ENCODE measurements at regions not wholly inside any gene's neighbourhood (a gene's known extent, or its start where the extent isn't known, plus 50 kb on each side); places are given as distances from the start of the nearest gene placed in this dataset.

DNA sequence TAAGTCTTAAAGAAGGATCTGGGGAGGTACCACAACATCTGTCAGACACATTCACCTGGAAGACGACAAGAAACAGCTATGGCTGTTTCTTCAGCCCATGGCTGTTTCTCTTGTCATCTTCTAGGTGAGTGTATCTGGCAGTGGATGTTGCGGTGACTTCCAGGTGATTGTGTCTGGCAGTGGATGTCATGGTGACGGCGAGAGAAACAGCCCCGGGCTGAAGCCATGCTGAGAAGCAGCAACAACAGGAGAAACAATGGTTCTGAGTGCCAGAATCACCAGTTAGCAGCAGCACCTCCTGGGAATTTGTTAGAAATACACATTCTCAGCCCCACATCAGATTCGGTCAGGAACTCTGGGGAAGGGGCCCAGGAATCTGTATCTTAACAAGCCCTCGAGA, 68.6 kb upstream of the SYPL1 start:
- POLR2A ChIA-PET: no interaction called here
- H3K4me1 ChIP-seq (ENCODE audit: insufficient read depth, low read length): no peaks in the 10 kb centered on the region

DNA sequence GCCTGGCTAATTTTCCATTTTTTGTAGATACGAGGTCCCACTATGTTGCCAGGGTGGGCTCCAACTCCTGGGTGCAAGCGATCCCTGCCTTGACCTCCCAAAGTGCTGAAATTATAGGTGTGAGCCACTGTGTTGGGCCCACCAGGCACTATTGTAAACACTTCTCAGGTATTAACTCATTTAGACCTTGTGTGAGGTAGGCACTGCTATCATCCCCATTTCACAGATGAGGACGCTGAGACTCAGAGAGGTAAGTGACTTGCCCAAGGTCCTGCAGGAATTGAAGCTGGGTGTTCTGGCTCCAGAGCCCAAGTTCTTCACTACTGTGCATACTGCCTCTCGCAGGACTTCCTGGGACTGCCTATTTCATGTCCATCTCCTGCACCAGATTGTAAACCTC, 67.1 kb upstream of the SYPL1 start:
- H4K20me1 ChIP-seq (ENCODE audit: insufficient read depth, low read length): no peaks in the 10 kb centered on the region
- FAIRE-seq: no peak

More for the DNA sequence above, 68.6 kb upstream of the SYPL1 start:
- no peaks in the 10 kb centered on the region for H3K79me2 ChIP-seq (ENCODE audit: insufficient read depth, low read length)
- WGBS (ENCODE audit: low lambda C conversion rate): 61% methylated on average over 7 of the region's 7 CpGs
- no peak for ATAC-seq
- intact Hi-C loops (cut with micrococcal nuclease; ENCODE audit: unreplicated experiment): no loop called here
- H3K27me3 ChIP-seq (ENCODE audit: control insufficient read depth in 1 of 2, insufficient read depth in 2 of 2, low read length in 2 of 2): peaks cover 0 to 16% of the 10 kb centered on the region in 2 experiments; a peak in 4 of 5 replicates
- no peaks in the 10 kb centered on the region for H3K36me3 ChIP-seq (replicated peaks in 1 of 2; ENCODE audit: control insufficient read depth in 1 of 2, insufficient read depth in 2 of 2, low read length in 2 of 2)
- no peaks in the 10 kb centered on the region for H4K20me1 ChIP-seq (ENCODE audit: insufficient read depth, low read length)
- no peak overlapping the region for H3K4me2 ChIP-seq (ENCODE audit: low read depth, low read length)
- in situ Hi-C loops (cut with HindIII; ENCODE audit: extremely low pct_ligation_motif_present, low pct_unique_long_range_greater_than_20kb): no loop called here
- no peaks in the 10 kb centered on the region for H3K9me3 ChIP-seq (ENCODE audit: low read length)
- CTCF ChIA-PET (ENCODE audit: low intra/inter-chr PET ratio, low total read pairs): no interaction called here
- no peak overlapping the region for H3K27ac ChIP-seq (ENCODE audit: extremely low read length, insufficient read depth, low read length)
- TF ChIP-seq ZKSCAN5 (CRISPR knock-in tag; IDR thresholded peaks at IDR 0.05) (no peak), CCDC6 (CRISPR knock-in tag; IDR thresholded peaks at IDR 0.05) (no peak), BHLHE40 (IDR thresholded peaks at IDR 0.05; ENCODE audit: low read length) (no peak)
- TF ChIP-seq, protein P1, sequence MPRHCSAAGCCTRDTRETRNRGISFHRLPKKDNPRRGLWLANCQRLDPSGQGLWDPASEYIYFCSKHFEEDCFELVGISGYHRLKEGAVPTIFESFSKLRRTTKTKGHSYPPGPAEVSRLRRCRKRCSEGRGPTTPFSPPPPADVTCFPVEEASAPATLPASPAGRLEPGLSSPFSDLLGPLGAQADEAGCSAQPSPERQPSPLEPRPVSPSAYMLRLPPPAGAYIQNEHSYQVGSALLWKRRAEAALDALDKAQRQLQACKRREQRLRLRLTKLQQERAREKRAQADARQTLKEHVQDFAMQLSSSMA (CRISPR knock-in tag; IDR thresholded peaks at IDR 0.05): no peak
- H3K9ac ChIP-seq (ENCODE audit: insufficient read depth, low read depth, low read length): no peak overlapping the region
- no peak overlapping the region for H3K4me3 ChIP-seq (replicated peaks in 1 of 3; ENCODE audit: insufficient read depth in 1 of 3, low read depth in 2 of 3, low read length in 3 of 3)
- no peak overlapping the region for H2AFZ ChIP-seq (ENCODE audit: low read length)
- BruUV-seq (replicated peaks): no TSS peak
- no peak for FAIRE-seq
- DNase-seq (ENCODE audit: low spot score): no peak

More for the DNA sequence above, 67.1 kb upstream of the SYPL1 start:
- H2AFZ ChIP-seq (ENCODE audit: low read length): no peak overlapping the region
- no TSS peak for BruUV-seq (replicated peaks)
- peaks cover 0 to 20% of the 10 kb centered on the region in 2 experiments; a peak in 4 of 5 replicates for H3K27me3 ChIP-seq (ENCODE audit: control insufficient read depth in 1 of 2, insufficient read depth in 2 of 2, low read length in 2 of 2)
- TF ChIP-seq ZSCAN5A (CRISPR knock-in tag; IDR thresholded peaks at IDR 0.05; ENCODE audit: borderline replicate concordance) (no peak), ZNF629 (CRISPR knock-in tag; conservative IDR thresholded peaks at IDR 0.05) (peak; percentile 52)
- no peak overlapping the region for H3K27ac ChIP-seq (ENCODE audit: extremely low read length, insufficient read depth, low read length)
- 28% methylated on average over 3 of the region's 4 CpGs for WGBS (ENCODE audit: low lambda C conversion rate)
- H3K4me1 ChIP-seq (ENCODE audit: insufficient read depth, low read length): no peaks in the 10 kb centered on the region
- H3K36me3 ChIP-seq (replicated peaks in 1 of 2; ENCODE audit: control insufficient read depth in 1 of 2, insufficient read depth in 2 of 2, low read length in 2 of 2): no peaks in the 10 kb centered on the region
- intact Hi-C loops (cut with micrococcal nuclease; ENCODE audit: unreplicated experiment) (no loop called here), in situ Hi-C loops (cut with HindIII; ENCODE audit: extremely low pct_ligation_motif_present, low pct_unique_long_range_greater_than_20kb) (loop anchor here (5.0 kb wide), 3 partner anchors 188 to 553 kb away; no protein-coding TSS in a partner anchor)
- no peak overlapping the region for H3K4me2 ChIP-seq (ENCODE audit: low read depth, low read length)
- ChIA-PET POLR2A (no interaction called here), CTCF (ENCODE audit: low intra/inter-chr PET ratio, low total read pairs) (no interaction called here)
- no peak for DNase-seq (ENCODE audit: low spot score)
- no peaks in the 10 kb centered on the region for H3K79me2 ChIP-seq (ENCODE audit: insufficient read depth, low read length)
- no peak overlapping the region for H3K4me3 ChIP-seq (replicated peaks in 1 of 3; ENCODE audit: insufficient read depth in 1 of 3, low read depth in 2 of 3, low read length in 3 of 3)
- no peak for ATAC-seq
- H3K9ac ChIP-seq (ENCODE audit: insufficient read depth, low read depth, low read length): no peak overlapping the region
- H3K9me3 ChIP-seq (ENCODE audit: low read length): no peaks in the 10 kb centered on the region

All from HepG2 (cell line).